ENCODE measurements at regions not wholly inside any gene's neighbourhood (a gene's known extent, or its start where the extent isn't known, plus 50 kb on each side); places are given as distances from the start of the nearest gene placed in this dataset.
"Not testable (repeated sequence)": the region's sequence is repeated elsewhere in the genome, so short reads cannot be mapped to it uniquely, and the experiment has no call there.

DNA sequence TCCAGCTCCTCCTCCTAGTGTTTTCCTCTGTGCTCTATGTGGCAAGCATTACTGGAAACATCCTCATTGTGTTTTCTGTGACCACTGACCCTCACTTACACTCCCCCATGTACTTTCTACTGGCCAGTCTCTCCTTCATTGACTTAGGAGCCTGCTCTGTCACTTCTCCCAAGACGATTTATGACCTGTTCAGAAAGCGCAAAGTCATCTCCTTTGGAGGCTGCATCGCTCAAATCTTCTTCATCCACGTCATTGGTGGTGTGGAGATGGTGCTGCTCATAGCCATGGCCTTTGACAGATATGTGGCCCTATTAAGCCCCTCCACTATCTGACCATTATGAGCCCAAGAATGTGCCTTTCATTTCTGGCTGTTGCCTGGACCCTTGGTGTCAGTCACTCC is 64.0 kb downstream of the OR4F15 start:
- DNase-seq (ENCODE audit: low read depth in 2 of 2, low spot score in 1 of 2): not testable (repeated sequence)

DNA sequence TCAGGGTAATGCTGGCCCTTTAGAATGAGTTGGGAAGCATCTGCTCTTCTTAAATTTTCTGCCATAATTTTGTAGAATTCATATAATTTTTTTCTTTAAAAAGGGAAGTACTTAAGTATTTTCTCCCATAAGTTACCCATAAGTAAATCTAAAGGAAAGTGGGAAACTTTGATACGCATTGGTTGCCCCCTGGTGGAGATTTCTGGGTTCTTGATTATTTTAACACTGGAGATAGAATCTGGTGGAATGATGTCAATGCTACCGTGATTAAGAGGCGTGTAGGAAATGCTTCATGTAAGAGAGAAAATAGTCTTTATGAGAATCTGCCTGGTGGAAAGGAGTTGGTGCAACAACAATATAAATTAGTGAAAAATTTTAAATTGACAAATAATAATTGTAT is 65.6 kb downstream of the OR4F15 start:
- not testable (repeated sequence) for DNase-seq (ENCODE audit: low read depth in 2 of 2, low spot score in 1 of 2)

DNA sequence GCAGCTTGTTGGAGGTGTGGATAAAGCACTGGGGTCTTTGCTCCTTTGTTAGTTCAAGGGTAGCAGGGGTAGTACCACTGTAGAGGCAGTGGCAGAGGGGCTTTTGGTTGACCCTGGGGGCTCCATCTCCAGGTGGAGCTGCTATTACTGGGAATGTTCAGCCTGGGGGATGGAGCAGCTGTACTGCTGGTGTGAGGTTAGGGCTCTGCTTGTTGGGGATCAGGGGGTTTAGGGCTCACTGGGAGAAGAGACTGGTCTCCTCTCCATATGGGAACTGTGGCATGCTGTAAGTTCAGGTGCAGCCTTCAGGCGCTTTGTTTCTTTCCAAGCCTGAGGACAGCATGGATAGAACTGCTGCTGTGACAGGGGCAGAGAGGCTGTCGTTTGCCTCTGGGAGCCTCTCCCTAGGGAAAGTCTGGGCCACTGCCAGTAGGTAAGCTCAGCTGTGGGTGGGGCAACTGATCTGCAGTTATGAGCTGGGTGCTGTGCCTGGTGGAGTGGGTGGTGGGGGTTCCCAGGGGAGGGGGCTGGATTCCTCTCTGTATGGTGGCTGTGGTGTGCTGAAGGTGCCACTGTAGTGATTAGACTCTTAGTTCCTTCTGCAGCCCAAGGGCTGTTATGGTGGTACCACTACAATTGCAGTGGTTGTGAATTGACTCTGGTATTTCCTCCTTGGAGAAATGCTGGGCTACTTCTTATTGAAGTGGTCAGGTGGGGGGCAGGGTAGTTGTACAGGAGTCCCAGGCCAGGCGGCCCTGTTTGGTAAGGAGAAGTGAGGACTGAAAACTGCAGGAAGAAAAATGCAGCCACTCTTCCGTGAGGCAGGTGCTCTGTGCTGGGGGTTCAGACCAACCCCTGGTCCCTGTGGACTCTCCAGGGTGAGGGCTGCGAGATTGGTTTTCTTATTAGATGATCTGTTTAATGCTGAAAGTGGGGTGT is 100.6 kb downstream of the OR4F15 start:
- not testable (repeated sequence) for DNase-seq (ENCODE audit: low read depth in 2 of 2, low spot score in 1 of 2)

DNA sequence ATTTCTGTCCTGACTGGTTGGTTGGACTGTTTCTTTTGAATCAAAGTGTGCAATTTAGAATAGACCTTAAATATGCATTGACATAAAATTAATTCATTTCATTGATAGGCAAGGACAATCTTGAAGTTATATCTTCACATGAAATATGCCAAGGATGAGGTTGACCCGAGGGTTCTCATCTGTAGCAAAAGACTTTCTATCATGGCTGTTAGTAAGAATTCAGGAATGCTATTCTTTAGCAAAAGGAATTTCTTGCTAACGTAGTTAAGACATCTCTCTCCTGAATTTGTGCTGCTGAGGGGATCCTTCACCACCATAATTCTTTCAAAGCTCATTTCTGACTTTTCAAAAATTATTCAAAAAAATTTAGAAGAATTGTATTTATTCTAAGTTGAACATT is 112.6 kb downstream of the OR4F15 start:
- DNase-seq (ENCODE audit: low read depth in 2 of 2, low spot score in 1 of 2): not testable (repeated sequence)

DNA sequence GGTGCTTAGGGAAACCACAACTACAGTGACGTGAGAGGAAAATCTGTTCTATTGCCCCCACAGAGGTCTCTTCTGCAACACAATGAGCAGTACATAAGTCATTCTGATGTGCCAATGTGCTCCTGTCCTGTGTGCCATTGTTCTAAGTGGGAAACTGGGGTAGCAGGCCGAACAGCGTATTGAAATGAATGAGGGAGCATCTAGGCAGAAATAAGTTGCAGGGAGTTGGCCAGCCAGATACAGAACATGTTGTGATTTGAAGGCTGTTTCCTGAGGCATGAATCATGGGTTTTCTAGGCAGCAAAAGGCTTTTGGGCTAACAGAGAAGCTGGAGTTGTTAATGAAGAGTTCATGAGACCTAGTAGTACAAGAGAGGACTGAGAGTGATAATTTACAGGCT is 122.5 kb downstream of the OR4F15 start:
- DNase-seq (ENCODE audit: low read depth in 2 of 2, low spot score in 1 of 2): not testable (repeated sequence)

DNA sequence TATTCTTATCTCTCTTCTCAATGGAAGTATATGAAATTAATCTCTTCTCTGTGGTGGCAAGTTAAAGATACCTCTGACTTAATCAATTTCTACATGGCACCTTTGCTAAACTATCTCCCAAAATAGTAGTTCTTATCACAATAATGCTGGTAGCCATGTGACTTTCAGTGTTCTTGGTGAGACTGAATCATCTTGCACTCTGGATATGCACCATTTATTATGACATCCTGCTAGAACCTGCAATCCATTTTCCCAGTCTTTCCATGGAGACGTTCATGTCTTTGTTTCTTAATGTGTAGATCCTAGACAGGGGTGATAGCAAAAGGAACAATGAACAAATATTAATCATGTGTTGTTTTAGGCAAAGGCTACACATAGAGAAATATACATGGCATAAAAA is 125.4 kb downstream of the OR4F15 start:
- not testable (repeated sequence) for DNase-seq (ENCODE audit: low read depth in 2 of 2, low spot score in 1 of 2)

DNA sequence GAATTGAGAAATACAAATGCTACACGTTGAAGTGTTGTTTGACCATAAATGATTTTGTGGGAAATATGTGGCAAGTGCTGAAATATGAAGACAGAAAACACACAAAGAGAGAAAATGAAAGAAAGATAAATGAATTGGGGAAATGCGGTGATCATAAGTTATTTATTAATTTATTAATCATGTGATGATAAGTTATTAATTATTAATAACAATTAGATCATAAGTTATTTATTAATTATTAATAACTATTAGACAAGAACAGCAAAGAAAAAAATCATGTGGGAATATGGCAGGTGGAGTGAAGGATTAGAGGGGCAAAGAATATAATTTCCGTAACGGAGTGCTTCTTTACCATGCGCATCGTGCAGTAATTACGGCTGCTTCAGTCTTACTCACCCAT is 126.6 kb downstream of the OR4F15 start:
- DNase-seq (ENCODE audit: low read depth in 2 of 2, low spot score in 1 of 2): not testable (repeated sequence)

DNA sequence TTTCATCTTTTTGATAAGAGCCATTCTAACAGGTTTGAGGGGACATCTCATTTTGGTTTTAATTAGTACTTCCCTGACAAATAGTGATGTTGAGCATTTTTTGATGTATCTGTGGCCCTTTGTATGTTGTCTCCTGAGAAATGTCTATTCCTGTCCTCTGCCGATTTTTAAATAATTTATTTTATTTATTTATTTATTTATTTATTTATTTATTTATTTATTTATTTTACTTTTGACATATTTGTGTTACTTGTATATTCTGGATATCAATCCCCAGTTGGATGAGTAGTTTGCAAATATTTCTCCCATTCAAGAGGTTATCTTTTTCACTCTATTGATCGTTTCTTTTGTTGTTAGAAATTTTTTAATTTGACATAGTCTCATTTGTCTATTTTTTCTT is 133.9 kb downstream of the OR4F15 start:
- not testable (repeated sequence) for DNase-seq (ENCODE audit: low read depth in 2 of 2, low spot score in 1 of 2)

DNA sequence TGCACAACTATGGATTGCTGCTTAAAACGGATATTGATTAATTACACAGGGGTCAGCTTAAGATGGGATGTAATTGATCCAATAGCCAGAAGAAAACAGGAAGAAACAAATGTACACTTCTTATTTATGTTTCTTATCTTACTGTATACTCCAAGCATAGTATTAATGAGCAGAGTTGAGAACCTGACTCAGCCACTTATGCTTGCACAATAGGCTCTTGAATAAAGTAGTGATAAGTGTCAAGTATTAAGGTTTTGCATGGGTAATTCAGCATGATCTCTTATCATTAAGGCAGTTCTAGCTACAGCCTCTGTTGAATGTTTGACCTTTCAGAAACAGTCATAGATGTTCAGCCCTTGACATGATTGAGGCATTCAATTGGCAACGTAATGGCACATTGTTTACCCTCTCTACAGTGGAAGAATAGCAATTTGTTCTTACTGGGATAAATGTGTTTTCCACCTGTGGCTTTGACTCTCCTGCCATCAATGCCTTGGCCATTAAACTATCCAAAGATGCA is 136.5 kb downstream of the OR4F15 start:
- not testable (repeated sequence) for DNase-seq (ENCODE audit: low read depth in 2 of 2, low spot score in 1 of 2)

DNA sequence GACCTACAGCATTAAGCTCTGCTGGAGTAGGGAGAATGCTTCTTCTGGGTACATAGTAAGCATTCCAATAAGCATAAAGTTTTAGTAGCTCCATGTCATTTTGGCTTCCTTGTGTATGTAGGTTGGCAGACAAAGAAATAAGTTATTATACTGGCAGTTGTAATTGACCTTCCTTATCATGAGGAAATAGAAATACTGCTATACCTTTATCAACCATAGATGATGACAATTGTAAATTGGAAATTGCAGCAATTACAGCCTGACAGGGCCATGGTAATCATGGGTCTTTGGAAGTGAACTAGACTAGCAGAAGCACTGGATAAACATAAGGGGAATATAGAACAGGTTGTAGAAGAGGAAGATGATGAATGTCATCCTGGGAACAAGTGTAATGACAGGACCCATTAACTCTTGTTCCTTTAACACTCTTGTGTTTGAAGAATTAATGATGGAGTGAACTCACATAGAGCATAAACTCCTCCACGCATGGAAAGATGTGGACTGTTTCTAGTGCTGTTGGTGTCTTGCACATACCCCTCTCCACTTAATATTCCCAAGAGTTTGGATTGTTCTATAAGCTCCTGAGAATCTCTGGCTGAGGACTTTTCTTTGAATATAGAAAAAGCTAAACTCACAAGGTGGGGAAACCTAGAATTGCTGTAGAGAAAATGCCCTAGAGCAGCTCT is 137.5 kb downstream of the OR4F15 start:
- not testable (repeated sequence) for DNase-seq (ENCODE audit: low read depth in 2 of 2, low spot score in 1 of 2)

DNA sequence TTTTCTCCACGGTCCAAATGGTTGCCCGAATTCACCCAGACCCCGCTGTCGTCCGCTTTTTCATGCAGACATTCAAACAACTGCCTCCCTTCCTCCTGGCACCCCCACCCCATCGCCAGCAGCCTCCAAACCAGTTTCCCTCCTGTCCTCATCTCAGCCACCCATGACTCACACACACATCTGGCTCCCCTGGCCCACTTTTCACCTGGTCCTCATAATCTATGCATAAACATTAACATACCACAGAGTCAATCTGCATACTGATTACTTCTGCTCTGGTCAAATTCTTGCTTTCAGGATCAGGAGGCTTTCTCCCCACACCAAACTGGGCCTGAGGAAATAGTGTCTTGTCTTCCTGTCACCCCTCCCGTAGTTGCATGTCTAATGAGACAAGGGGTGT is 142.0 kb downstream of the OR4F15 start:
- not testable (repeated sequence) for DNase-seq (ENCODE audit: low read depth in 2 of 2, low spot score in 1 of 2)

DNA sequence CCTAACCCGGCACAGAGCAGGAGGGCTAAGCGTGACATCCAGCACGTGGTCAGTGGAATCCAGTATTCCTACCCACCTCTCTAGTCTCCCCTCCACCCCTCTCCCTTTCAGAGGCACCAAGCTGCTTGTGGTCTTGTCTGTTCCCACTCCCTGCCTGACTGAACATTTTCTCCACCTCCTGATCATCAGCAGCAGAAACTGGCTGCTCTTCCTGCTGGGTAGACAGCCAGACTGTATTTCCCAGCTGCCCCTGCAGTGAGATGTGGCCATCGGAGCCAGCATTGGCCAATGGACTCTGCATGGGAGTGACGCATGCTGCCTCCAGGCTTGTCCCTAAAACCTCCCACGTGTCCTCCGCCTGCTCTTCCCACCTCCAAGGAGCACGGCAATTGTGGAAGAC is 143.8 kb downstream of the OR4F15 start:
- not testable (repeated sequence) for DNase-seq (ENCODE audit: low read depth in 2 of 2, low spot score in 1 of 2)

DNA sequence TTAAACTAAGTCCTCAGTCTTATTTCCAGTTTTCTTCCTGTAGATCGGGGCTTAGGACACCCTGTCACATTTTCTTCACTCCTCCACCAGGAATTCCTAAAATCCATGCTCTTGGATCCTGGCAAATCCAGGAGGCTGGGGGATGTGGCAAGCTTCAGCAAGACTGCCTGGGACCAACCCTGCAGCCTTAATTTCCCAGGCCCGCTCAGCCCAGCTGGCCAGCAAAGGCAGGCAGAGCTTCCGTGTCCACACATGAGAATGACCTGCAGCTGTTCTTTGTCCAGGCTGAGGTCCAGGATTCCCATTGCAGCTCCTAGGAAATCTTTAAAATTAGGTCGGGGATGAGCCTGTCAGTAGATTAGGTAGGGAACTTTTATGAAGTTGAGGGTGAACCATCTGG is 146.7 kb downstream of the OR4F15 start:
- DNase-seq (ENCODE audit: low read depth in 2 of 2, low spot score in 1 of 2): not testable (repeated sequence)

DNA sequence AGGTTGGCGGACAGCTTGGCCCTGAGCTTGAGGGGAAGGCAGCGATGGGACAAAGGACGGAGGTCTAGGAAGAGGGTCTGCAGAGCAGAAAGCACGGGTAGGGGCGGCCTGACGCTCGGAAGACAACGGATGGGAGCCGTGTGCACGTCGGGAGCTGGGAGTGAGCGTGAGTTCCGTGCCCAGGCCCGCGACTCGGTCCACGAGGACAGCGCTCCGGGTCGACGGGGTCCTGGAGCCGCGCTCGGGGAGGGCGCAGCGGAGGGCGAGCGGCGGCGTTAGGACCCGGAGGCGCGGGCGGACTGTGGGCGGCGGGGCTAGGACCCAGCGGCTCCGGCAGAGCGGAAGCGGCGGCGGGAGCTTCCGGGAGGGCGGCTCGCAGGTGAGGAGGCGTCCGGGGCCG is 149.3 kb downstream of the OR4F15 start:
- DNase-seq (ENCODE audit: low read depth in 2 of 2, low spot score in 1 of 2): not testable (repeated sequence)

DNA sequence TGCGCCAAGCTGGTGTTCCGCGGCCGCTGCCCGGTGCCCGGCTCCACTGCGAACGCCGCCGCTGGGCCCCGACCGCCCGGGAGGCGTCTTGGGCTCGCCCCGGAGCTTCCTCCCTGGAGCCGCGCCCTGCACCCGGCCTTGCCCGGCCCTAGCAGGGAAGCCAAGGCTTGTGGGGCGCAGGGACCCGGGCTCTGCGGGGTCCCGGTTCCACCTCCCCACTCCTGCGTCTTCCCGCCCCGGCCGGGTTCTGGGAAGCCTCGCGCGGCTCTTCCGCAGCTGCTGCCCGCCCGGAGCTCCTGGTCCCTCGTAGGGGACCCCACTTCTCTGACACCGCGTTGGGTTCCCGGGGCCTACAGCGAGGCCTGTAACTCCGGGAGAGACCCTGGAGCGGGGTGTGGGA is 149.8 kb downstream of the OR4F15 start:
- DNase-seq (ENCODE audit: low read depth in 2 of 2, low spot score in 1 of 2): not testable (repeated sequence)

DNA sequence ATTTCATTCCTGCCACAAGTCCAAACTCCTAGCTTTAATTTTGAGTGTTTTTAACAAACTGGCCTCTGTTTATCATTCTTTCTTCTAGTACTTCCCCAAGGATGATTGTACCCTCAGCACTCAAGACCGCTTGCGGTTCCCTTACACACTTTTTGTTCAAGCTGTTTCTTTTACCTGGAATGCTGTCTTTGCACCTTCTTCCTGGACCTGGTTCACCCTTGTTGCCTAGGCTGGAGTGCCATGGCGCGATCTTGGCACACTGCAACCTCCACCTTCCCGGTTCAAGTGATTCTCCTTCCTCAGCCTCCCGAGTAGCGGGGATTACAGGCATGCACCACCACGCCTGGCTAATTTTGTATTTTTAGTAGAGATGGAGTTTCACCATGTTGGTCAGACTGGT is 151.7 kb downstream of the OR4F15 start:
- not testable (repeated sequence) for DNase-seq (ENCODE audit: low read depth in 2 of 2, low spot score in 1 of 2)

DNA sequence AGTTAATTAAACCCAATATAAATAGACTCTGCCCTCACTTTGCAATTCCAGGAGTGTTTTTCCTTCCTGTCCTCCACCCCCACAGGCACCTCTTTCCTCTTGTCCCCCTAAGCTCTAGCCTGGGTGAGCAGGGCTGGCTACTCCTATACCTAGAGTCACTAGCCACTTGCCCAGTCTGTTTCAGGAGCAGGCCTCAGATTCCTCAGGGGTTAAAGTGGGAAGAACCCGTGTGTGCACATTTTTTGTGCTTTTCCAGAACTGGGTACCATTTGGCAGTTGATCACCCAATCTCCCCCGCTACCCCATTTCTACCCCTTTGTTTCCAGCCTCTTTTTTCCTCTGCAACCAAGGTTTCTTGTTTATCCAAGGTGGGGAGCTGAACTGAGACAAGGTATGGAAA is 153.4 kb downstream of the OR4F15 start:
- DNase-seq (ENCODE audit: low read depth in 2 of 2, low spot score in 1 of 2): not testable (repeated sequence)

DNA sequence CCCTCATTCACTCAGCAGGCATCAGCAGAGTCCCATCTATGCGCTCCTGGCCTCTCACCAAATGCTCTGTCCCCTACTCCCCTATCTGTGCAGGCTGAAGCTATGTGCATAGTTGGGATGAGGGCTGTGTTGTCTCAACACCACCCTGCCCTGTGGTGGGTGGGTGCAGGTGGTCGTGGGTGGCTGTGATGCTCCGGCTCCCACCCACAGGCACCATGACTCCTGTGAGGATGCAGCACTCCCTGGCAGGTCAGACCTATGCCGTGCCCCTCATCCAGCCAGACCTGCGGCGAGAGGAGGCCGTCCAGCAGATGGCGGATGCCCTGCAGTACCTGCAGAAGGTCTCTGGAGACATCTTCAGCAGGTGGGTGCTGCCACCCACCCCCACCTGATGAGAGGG is 153.9 kb downstream of the OR4F15 start:
- DNase-seq (ENCODE audit: low read depth in 2 of 2, low spot score in 1 of 2): not testable (repeated sequence)

DNA sequence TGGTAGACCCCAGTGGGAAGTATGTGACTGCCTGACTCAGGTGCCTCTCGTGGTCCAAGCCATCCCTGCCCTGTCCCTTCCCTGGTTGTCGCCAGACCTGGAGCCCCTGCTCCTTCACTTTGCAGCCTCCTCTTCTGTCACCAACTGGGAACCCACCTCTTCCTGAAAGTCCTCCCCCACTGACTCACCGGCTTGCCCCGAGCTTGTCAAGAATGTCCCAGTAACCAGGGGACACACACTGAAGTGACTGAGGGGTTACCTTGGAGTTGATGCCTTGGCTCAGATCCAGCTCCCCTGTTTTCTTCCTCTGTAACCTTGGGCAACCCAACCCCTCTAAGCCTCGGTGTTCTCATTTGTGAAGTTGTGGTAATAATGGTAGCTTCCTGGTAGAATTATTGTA is 155.4 kb downstream of the OR4F15 start:
- not testable (repeated sequence) for DNase-seq (ENCODE audit: low read depth in 2 of 2, low spot score in 1 of 2)

DNA sequence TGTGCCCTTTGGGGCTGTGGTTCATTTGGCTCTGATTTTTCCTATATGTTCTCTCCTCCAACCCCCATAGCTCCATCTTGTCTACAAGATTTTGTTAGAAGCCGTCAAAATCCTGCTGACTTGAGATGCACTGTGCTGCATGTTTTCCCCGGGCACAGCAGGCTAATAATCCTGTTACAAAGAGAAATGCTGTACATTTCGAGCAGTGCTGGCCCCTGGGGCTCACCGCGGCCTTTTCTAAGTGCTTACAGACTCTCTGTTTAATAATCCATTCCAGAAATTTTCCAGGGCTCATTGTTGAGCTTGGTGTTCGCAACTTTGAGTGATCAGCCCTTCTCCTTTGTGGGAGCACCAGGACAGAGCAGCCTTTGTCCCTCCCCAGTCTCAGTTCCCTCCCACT is 158.6 kb downstream of the OR4F15 start:
- DNase-seq (ENCODE audit: low read depth in 2 of 2, low spot score in 1 of 2): not testable (repeated sequence)

DNA sequence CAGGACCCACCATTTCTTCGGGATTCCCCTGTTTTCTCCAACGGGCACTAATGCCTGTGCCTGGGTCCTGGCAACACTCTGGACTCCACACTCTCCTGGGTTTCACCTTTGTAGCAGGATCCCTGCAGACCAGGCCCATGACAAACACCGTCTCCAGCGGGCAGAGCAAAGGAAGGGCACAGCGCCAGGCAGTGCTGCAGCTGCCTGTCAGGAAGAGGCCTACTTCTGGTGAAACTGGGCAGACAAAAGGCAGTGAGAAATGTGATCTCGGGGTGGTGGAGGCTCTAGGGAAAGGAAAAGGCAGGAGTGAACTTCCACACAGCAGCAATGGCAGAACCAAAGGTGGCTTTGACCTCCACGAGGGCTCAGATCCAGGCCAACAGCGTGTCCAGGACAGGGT is 165.3 kb downstream of the OR4F15 start:
- DNase-seq (ENCODE audit: low read depth in 2 of 2, low spot score in 1 of 2): not testable (repeated sequence)
